Stimulated activated CD8-positive, alpha-beta memory T cell treated with anti-CD3 and anti-CD28 coated beads, Interleukin-15, amount 100 ng/mL, for 1 hour (primary cell): ENCODE measurements at regions not wholly inside any gene's neighbourhood (a gene's known extent, or its start where the extent isn't known, plus 50 kb on each side); places are given as distances from the start of the nearest gene placed in this dataset.

Source experiments
- DNase-seq: peaks from one replicate; pipeline ENCODE4 v3.0.0-alpha.2; 2020; ENCODE audit warnings: low read depth

DNA sequence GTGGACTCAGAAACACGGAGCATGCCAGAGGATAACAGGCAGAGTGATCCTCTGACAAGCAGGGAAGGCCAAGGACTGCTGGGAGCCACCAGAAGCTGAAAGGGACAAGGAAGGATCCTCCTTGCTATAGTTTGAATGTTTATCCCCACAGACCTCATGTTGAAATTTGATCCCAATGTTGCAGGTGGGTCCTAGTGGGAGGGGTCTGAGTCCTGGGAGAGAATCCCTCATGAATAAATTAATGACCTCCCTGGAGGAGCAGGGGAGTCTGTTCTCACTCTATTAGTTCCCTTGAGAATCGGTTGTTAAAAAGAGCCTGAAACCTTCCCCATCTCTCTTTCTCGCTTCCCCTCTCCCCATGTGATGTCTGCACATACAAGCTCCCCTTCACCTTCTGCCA lies 124.4 kb downstream of the FBXO15 start:
- DNase-seq: no peak

DNA sequence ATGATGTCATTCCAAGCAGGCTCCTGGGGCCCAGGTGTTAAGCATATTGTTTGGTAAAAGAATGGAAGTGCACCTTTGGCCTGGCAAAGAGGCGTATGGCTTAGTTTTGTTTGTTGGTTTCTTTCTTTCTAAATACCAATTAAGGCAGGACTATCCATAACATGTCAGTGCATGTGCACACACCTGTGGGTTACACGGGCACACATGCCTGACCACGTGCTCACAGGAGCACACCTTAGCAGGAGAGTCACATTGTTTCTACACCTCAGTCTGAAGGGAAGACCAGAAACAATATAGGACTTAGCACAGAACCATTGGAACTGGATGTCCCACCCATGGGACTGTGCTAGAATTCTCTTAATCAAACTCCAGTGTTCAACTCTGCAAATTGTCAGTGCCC lies 127.8 kb downstream of the FBXO15 start:
- DNase-seq: no peak

DNA sequence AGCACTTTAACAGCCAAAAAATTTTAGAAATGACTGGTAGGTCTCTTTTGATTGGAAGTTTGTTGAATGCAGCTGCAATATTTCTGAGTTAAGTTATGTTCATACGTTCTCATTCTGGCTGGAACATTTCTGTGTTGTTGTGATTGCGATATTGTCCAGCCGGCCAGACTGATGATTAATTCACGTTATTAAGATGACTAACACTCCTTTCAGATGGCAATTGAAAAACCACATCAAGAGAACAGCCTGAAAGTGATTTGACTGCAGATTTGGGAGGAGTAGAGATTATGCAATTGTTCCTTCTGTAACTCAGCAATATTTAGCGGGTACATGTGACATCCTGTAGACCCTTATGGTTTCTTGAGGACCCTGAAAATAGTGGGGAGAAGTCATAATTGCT lies 133.7 kb downstream of the FBXO15 start:
- no peak for DNase-seq

DNA sequence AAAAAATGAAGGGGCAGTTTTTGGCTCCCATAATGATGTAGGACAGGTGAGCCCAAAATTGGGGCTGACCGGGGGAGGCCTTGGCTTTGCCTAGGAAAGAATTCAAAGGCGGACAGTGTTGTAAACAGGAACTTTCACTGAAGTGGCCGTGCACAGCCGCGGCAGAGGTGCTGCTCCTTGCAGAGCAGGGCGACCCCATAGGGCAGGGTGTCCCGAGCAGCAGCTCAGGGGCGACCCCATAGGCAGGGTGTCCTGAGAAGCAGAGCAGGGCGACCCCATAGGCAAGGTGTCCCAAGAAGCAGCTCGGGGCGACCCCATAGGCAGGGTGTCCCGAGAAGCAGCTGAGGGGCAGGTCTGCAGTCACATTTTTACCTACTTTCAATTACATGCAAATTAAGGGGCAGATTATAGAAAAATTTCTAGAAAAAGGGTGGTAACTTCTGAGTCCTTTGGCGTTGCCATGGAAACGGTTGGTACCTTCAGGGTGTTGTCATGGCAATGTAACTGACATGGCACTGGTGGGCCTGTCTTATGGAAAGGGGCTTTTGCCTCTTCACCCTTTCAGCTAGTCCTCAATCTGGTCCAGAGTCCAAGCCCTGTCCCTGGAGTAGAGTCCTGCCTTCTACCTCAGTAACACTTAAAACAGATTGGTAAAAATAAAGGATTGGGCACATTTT lies 134.5 kb downstream of the FBXO15 start:
- DNase-seq: no peak

DNA sequence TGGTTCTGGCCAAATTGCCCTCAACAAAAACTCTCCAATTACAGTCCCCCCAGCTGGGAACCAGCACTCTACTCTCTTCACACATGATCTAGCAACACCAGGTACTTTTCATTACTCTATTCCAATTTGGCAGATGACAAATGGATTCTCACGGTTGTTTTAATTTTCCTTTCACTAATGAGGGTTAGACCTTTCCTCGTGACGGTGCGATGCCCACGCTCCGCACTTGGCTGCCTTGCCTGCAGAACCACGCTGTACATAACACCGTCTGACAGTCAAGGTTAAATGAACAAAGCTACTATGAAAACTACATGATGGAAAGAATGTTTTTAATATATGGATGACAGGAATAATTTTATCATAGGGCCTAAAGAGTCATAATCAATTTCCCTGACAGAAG lies 141.5 kb downstream of the FBXO15 start:
- DNase-seq: no peak

DNA sequence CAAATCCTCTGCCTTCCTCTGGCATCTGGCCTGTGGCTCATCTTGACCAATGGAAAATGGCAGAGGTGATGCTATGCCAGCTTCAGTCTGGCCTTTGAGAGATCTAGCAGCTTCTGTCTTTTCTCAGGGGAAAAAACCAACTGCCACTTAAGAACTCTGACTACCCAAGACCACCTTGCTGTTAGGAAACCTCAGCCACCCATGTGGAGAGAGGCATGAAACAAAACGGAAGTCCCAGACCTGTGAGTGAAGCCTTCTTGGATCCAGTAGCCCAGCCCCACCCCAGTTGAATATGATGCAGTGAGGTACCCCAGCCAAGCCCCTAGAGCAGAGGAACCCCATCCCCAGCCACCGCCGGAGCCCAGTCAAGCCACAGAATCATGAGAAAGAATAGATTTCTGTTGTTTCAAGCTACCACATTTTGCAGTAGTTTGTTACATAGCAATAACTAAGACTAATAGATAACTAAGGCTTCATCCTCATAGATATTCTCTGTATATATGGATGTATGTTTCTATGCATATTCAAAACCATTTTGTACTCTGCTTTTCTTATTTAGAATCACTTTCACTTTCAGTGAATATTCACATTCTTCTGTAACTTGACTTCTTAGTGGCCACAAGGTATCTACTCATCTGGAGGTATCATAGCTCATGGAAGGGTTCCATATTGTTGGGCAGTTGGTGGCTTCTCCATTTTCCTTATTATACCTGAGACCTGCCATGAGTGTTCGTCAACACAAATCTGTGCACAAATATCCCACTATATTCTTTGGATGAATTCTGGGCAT lies 142.1 kb downstream of the FBXO15 start:
- no peak for DNase-seq

DNA sequence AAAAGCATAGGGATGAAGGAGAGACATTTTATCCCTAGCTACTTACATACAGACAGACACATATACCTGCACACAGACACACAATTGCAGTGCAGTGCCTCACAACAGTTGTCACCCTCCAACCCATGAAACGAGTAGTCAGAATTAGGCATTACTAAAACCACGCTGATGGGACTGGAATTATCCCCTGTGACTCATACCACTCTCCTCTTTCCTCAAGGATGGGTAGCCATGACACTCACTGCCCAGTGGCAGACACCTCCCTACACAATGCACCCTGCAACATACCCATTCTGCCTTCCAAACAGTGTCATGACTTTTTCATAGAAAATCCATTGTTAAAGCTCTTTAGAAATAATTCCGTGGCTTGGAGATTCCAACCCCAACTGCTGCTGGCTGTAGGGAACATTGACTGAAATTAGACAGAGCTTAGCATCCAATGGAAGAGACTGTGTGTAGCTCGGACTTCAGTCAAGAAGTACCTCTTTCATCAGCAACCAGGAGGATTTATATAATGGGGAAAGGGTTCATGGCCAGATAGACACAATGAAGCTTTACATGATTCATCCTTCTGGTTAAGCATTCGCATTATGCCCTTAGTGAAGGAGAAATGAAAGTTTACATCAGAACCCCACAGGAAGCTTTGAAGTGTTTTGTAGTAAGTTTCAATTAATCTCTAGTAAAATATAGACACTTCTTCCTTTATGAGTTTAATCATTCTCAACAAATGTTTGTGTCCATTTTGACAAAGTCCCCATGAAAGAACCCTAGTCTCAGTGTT lies 155.2 kb downstream of the FBXO15 start:
- no peak for DNase-seq

DNA sequence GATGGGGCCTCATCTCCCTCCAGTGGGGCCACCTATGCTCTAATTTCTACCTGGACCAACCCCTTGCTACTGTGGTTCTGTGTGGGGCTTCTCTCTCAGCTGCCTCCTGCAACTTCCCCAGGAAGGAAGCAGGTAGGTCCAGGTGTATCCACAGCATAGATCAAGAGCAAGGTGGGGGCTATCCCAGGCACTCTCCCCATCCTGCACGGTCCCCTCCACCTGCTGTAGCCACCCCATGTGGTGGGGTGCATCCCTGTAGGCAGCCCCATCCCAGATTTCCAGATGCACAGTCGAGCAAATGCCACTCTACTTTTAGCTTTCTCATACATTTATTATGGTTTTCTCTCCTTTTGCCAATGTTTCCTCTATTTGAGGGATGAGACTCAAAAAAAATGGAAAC lies 156.1 kb downstream of the FBXO15 start:
- no peak for DNase-seq

DNA sequence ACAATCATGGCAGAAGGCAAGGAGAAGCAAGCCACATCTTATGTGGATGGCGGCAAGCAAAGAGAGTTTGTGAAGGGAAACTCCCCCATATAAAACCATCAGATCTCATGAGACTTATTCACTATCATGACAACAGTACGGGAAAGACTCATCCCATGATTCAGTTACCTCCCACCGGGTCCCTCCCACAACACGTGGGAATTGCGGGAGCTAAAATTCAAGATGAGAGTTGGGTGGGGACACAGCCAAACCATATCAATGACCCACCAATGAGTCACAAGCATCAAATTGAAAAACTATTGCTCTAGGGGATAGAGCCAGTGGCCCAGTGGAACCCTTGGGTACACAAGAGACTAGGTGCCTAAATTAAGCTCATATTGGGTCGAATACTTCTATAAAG lies 157.4 kb downstream of the FBXO15 start:
- no peak for DNase-seq

DNA sequence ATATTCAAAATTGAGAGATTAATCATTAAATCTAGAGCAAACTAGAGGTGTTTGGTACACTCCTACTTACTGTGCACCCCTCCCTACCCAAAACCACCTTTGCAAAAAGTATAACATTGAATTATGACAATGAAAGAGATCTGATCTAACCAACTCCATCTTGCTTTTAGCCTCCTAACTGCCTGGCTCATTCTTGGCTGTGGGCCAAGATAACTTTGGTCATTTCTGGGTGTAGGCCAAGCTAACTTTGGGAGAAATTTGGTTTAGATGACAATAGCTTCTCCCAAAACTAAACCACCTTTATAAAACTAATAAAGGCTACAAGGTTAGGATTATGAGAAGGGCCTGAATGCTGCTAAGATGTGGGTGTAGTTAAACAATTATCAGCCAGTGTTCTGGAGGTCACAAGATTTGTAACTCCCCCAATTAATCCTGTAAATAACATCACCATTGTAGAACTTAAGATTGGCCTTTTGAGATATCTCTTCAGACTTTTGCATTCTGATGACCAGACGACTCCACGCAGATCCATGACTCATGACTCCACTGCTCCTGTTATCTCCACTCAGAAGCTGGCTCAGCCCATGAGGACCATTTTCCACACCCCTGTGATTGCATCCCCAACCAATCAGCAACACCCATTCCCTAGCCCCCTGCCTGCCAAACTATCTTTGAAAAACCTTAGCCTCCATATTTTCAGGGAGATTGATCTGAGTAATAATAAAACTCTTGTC lies 160.2 kb downstream of the FBXO15 start:
- no peak for DNase-seq

DNA sequence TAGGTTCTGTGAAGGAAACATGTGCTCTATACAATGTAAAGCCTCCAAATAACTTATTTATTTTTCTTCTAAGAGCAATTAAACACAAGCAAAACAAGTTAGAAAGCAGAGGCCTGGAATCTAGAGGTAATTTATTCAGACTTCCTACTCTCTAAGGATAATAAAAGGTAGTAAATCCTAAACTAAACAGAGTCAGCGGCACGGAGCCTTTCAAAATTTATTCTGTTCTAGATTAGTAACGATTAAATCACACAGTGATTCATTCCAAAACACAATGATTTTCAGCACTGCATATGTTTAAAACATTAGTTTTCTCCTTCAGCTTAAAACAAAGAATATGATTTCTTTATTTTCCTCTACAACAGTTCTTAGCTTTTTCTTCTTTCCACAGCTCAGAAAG lies 160.9 kb downstream of the FBXO15 start:
- DNase-seq: no peak

DNA sequence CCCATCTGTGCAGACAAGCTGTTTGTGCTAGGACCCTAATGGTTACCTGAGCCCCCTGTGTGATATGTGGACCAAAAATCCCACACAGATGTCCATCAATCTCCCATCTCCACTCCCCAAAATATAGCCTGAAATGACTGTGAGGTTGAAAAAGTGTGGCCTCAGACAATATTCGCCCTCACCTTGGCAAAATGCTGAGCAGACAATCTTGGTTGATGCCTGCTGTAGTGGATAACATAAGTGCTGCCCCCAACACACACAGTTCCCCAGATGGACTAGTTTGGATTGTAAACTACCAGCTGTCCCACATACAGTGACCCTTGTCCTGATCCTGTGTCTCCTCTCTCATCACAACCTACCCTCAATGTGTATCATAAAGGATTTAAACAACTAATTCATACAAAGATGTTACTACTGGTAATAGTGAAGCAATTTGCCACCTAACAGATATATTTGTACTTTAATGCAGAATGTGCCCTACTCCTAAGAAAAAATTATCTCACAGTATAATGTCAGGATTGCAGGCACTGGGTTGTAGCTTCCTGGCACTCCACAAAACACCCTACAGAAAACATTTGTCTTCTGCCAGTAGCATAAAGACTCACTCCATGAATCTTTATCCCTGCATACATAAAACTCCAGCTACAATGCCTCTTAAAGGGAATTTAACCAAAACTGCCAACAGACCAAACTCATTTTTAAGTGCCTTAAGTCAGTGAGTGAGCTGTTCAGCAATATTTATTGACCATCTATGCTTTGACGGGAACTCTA lies 161.6 kb downstream of the FBXO15 start:
- DNase-seq: no peak

DNA sequence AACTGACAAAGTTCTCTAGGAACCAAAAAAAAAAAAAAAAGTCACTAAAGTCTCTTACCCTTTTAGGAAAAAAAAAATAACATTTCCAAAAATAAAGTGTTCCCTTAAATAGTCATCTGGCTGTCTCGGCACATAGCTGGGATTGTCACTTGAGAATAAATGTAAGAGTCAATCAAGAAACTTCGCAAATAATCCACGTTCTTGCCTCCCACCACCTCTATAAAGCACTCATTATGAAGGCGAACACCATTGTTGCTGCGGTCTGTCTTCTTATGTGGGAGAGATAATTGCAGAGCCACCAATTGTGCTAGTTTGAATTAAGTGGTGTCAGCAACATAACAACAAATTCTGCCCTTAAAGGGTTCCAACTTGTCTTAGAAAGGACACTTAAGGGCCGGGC lies 163.7 kb downstream of the FBXO15 start:
- DNase-seq: no peak

DNA sequence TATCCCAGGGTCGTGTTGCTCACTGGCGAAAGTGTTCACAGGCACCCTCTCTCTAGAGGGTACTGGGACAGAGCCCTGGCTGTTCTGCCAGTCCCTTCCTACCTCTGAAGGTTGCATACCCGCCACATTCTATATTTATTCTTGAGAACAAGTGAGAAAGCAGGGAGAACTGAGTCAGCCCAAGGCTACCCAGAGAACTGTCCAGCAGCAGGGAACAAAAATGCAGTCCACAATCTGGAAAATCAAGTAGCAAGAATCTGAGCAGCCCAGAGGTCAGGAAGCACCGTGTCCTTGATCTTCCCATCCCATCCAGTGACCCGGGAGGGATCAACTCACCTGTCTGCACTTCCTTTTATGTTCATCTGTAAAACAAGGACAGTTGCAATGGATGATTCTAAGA lies 164.1 kb downstream of the FBXO15 start:
- no peak for DNase-seq

DNA sequence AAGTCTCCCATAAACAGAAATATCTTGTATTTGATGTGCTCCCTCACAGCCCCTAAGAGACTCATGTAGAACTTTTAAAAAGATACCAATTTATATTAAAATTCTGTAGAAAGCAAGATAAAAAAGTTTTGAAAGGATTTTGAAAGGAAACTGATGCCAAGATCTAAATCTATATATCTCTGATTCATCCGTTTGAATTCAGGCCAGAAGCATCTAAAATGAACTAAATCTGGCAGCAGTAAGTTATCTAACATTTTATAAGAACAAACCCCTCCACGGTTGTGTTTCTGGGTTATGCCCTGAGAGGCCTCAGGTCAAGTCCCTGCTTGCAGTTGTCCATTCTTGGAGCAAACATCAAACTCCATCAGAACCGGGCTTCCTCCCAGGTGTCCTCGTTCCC lies 165.8 kb downstream of the FBXO15 start:
- DNase-seq: no peak

DNA sequence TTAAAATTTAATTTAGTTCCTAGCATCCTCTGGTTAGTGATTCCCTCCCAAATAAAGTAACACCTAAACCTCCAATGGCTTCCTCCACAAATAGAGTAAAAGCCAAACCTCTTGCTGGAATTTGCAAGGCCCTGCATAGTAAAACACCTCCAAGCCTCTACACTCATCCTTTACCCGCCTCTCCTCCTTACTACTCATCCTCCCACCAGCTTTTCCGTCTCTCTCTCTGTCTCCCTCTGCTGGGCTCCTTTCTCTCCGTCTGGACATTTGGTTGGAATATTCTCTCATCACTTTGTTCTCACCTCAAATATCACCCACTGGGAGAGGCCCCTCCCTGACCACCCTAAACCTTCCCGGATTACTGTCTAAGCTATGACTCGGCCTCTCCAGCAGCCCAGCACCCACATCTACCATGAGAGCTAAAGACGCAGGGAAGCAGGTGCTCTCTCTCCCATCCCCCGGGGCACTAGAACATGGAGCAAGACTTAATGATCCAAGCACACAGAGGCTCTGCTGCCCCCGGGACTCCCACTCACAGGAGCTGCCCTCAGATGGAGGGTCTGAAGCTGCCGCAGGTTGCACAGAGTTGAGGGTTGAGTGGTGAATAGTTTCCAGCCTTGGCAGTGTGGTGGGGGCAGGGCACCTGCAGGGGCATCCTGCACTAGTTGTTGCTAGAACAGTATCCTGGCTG lies 167.2 kb downstream of the FBXO15 start:
- no peak for DNase-seq

DNA sequence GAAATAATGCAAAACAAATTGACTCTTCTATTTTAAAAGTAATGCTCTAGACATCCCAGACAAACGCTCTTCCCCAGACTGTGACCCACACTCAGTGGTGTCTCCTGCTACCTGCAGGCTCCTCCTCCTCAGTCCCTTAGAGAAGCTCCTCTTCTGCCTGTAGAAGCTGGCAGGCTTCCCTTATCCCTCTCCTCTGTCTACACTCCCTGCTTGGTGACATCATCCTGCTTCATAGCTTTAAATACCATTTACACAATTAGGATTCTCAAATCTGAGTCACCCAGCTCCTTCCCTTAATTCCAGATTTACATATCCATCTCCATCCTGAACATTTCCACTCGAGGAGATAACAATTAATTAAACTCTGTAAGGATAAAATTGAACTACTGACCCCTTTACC lies 167.9 kb downstream of the FBXO15 start:
- DNase-seq: no peak

DNA sequence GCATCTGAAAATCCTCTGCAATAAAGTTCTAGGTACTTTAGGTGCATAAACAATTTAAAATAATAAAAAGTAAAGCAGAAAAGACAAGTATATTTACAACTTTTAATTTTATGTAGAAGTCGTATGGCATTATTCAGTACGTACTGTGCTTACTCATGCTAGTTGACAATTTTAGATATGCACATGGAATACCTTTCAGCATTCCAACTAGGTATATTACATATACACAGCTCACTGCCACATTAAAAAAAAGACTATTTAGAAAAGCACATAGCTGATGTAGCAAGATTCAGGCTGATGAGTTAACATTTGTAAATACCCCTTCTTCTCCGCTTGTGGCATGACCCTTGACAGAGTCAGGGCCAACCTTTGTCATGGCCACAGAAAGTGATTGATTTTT lies 171.2 kb downstream of the FBXO15 start:
- no peak for DNase-seq

DNA sequence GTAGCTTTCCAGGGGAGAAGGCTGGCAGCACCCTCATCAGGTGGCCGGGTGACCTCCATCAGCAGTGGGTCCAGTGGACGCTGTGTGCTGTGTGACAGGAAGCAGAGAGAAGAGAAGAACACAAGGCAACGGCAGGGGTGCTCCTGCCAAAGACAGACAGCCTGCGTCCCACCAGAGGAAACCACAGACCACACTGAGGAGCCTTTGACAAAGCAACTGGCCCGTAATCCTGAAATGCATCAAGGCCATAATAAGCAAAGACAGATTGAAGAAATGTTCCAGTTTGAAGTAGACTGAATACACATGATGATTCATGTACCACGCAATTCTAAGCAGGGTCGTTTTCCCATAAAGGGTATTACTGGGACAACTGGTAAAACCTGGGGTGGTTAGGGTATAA lies 172.4 kb downstream of the FBXO15 start:
- DNase-seq: no peak

DNA sequence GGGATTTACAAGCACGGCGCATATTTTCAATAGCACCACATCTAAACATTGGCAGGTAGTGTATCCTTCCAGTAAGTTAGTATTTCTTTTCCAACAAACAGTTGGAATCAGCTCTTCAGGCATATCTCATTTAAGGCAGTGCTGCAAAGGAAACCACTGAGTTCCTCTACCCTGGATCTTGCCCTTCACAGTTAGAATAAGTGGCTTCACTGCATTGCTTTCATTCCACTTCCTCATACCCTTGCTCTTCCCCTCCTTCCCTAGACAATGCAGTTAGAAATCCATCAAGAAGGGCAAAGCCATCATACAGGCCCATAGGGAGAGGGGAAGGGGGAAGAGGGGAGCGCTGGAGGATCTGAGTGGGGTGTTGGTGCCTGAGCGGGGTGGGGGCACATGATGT lies 173.7 kb downstream of the FBXO15 start:
- DNase-seq: no peak

DNA sequence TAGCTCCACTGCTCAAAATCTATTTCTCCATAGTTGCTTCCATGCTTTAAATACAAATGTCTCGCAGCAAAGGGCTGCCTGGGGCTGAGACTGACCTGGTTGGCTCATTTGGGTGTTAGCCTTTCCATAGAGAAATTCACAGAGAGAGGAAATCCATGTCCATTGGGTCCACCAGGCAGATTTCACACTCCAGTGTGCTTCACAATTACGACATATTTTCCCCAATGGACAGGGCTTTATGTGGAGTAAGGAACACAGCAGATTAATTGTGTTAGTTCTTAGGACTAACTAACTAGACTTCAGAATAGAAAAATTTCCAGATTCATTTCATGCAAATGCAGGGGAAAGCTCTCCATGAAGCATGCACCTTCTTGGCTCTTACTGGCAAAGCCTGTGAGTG lies 180.7 kb downstream of the FBXO15 start:
- DNase-seq: no peak
